ENCODE measurements at regions not wholly inside any gene's neighbourhood (a gene's known extent, or its start where the extent isn't known, plus 50 kb on each side); places are given as distances from the start of the nearest gene placed in this dataset.

GRCh38 chr14:43019826-43020225, 1413.2 kb downstream of the LRFN5 start:
- CTCF ChIA-PET, result no interaction called here
- H3K4me2 ChIP-seq (ENCODE audit: insufficient read depth, low read length), result no peak overlapping the region
- dilution Hi-C loops (cut with MboI; ENCODE audit: extremely low pct_ligation_motif_present, low sequenced_read_pairs) (no loop called here), intact Hi-C loops (cut with micrococcal nuclease) (no loop called here)
- FAIRE-seq (no peak), DNase-seq (ENCODE audit: low read depth, low spot score) (no peak)
- H3K9me3 ChIP-seq (replicated peaks; ENCODE audit: control insufficient read depth, insufficient read depth, low read length), result no peaks in the 10 kb centered on the region
- no peaks in the 10 kb centered on the region for H3K9me1 ChIP-seq (replicated peaks; ENCODE audit: control insufficient read depth, extremely low read depth, insufficient read depth, low read length)
- H3K79me2 ChIP-seq (ENCODE audit: control insufficient read depth, insufficient read depth, low read length), result no peaks in the 10 kb centered on the region
- POLR2A ChIA-PET, result no interaction called here
- no peak overlapping the region for H3K4me3 ChIP-seq (replicated peaks in 1 of 3; ENCODE audit: insufficient read depth in 1 of 3, low read depth in 1 of 3, low read length in 3 of 3)
- no peaks in the 10 kb centered on the region for H3K4me1 ChIP-seq (ENCODE audit: control insufficient read depth, extremely low read depth, insufficient read depth, low read length)
- no peaks in the 10 kb centered on the region for H3K36me3 ChIP-seq (ENCODE audit: control insufficient read depth in 2 of 2, extremely low read depth in 1 of 2, insufficient read depth in 2 of 2, low read length in 2 of 2)
- H2AFZ ChIP-seq (ENCODE audit: low read depth, low read length), result no peak overlapping the region
- BruUV-seq (replicated peaks), result no TSS peak
- no peaks in the 10 kb centered on the region for H4K20me1 ChIP-seq (replicated peaks; ENCODE audit: control insufficient read depth, extremely low read depth, insufficient read depth, low read length)
- no peaks in the 10 kb centered on the region for H3K27me3 ChIP-seq (ENCODE audit: control insufficient read depth in 2 of 2, insufficient read depth in 2 of 2, low read length in 2 of 2)
- TF ChIP-seq FOS (IDR thresholded peaks at IDR 0.05; ENCODE audit: borderline replicate concordance, insufficient read depth, low read length), result no peak
- no peak for TF ChIP-seq GATA2 (IDR thresholded peaks at IDR 0.05; ENCODE audit: insufficient read depth, insufficient read length, low read depth, low read length)
- TF ChIP-seq POLR2AphosphoS5 (IDR thresholded peaks at IDR 0.05; ENCODE audit: insufficient read depth, low read depth, low read length), result no peak
- no peak for TF ChIP-seq MAX (IDR thresholded peaks at IDR 0.05; ENCODE audit: insufficient read depth, insufficient read length)
- TF ChIP-seq JUN (IDR thresholded peaks at IDR 0.05; ENCODE audit: borderline replicate concordance, insufficient read depth, insufficient read length, low read depth), result no peak
- no peak for TF ChIP-seq EZH2 (IDR thresholded peaks at IDR 0.05; ENCODE audit: borderline replicate concordance, low read depth, low read length, severe bottlenecking)
- no peak for TF ChIP-seq POLR2A (IDR thresholded peaks at IDR 0.05; ENCODE audit: low read depth, low read length)
- no peak for TF ChIP-seq CTCF (IDR thresholded peaks at IDR 0.05; ENCODE audit: extremely low read depth in 1 of 2, insufficient read depth in 1 of 2, low read depth in 1 of 2, low read length in 2 of 2)
- no peak for TF ChIP-seq MYC (IDR thresholded peaks at IDR 0.05; ENCODE audit: low read depth, low read length)
- H3K27ac ChIP-seq (ENCODE audit: insufficient read depth, low read depth, low read length), result no peak overlapping the region
- H3K9ac ChIP-seq (replicated peaks; ENCODE audit: extremely low read depth, insufficient read depth, low read length), result no peak overlapping the region

Measured in endothelial cell of umbilical vein (primary cell).